Neuronal stem cell (in vitro differentiated cells): ENCODE measurements at regions not wholly inside any gene's neighbourhood (a gene's known extent, or its start where the extent isn't known, plus 50 kb on each side); places are given as distances from the start of the nearest gene placed in this dataset.

Experiments used
- DNase-seq: peaks from one replicate; pipeline ENCODE4 v3.0.0-alpha.2; 2013; ENCODE audit warnings: low spot score
- H2AFZ ChIP-seq: one replicate; pipeline ENCODE4 v1.6.1; 2013; ENCODE audit warnings: mild to moderate bottlenecking, low read length, inconsistent platforms
- H2AK5ac ChIP-seq: 2 replicates; pipeline ENCODE4 v1.6.1; 2013; ENCODE audit warnings: low read depth, mild to moderate bottlenecking, inconsistent platforms, low read length, moderate library complexity, mixed read lengths
- H2BK120ac ChIP-seq: 2 replicates; pipeline ENCODE4 v1.6.1; 2013; ENCODE audit warnings: low read depth, mild to moderate bottlenecking, inconsistent platforms, low read length, moderate library complexity, mixed read lengths
- H2BK12ac ChIP-seq: one replicate; pipeline ENCODE4 v1.6.1; 2013; ENCODE audit warnings: low read length, inconsistent platforms
- H2BK15ac ChIP-seq: 2 replicates; pipeline ENCODE4 v1.6.1; 2013; ENCODE audit warnings: mild to moderate bottlenecking, low read length, inconsistent platforms, mixed read lengths
- H2BK5ac ChIP-seq: one replicate; pipeline ENCODE4 v1.6.1; 2013; ENCODE audit warnings: inconsistent platforms, mild to moderate bottlenecking, low read length, moderate library complexity
- H3K14ac ChIP-seq: one replicate; pipeline ENCODE4 v1.6.1; 2013; ENCODE audit warnings: low read length, inconsistent platforms
- H3K18ac ChIP-seq: 2 replicates; pipeline ENCODE4 v1.6.1; 2013; ENCODE audit warnings: low read length, inconsistent platforms
- H3K23ac ChIP-seq: 2 replicates; pipeline ENCODE4 v1.6.1; 2013; ENCODE audit warnings: low read depth, mild to moderate bottlenecking, mixed read lengths, low read length, inconsistent platforms; ENCODE audit not compliant: poor library complexity
- H3K27ac ChIP-seq: replicated peaks from 3 replicates; pipeline ENCODE4 v1.5.1; 2013; ENCODE audit warnings: low read length, inconsistent platforms
- H3K27me3 ChIP-seq, 3 experiments: 2 replicates each; pipeline ENCODE4 v1.6.1; 2013; ENCODE audit warnings: low read length in 3 of 3, mild to moderate bottlenecking in 2 of 3, inconsistent platforms in 1 of 3, low read depth in 1 of 3, mixed read lengths in 1 of 3, moderate library complexity in 1 of 3; ENCODE audit not compliant: control insufficient read depth in 3 of 3, insufficient read depth in 3 of 3
- H3K36me3 ChIP-seq, 2 donors: replicated peaks in 1 of 2; 2 replicates each; pipeline ENCODE4 v1.6.1; 2013; ENCODE audit warnings: low read length in 2 of 2; ENCODE audit not compliant: control insufficient read depth in 2 of 2, insufficient read depth in 2 of 2
- H3K4ac ChIP-seq: 2 replicates; pipeline ENCODE4 v1.6.1; 2013; ENCODE audit warnings: inconsistent platforms, mild to moderate bottlenecking, low read length, moderate library complexity
- H3K4me1 ChIP-seq, 2 donors: 1 replicate in 1 of 2; 2 replicates in 1 of 2; pipeline ENCODE4 v1.6.1; 2013; ENCODE audit warnings: low read length in 2 of 2, low read depth in 1 of 2; ENCODE audit not compliant: control insufficient read depth in 2 of 2, insufficient read depth in 1 of 2
- H3K4me2 ChIP-seq: one replicate; pipeline ENCODE4 v1.6.1; 2013; ENCODE audit warnings: mild to moderate bottlenecking, low read length, inconsistent platforms; ENCODE audit not compliant: insufficient read depth, poor library complexity, severe bottlenecking
- H3K4me3 ChIP-seq, 2 donors: 2 replicates each; pipeline ENCODE4 v1.5.1; 2013; ENCODE audit warnings: low read length in 2 of 2, mild to moderate bottlenecking in 2 of 2, inconsistent platforms in 1 of 2, moderate library complexity in 1 of 2
- H3K79me1 ChIP-seq: one replicate; pipeline ENCODE4 v1.6.1; 2013; ENCODE audit warnings: low read depth, mild to moderate bottlenecking, inconsistent platforms, low read length, moderate library complexity
- H3K9ac ChIP-seq: one replicate; pipeline ENCODE4 v1.6.1; 2013; ENCODE audit warnings: mild to moderate bottlenecking, low read depth, low read length, inconsistent platforms; ENCODE audit not compliant: poor library complexity
- H3K9me3 ChIP-seq, 2 donors: replicated peaks in 1 of 2; 2 replicates each; pipeline versions ENCODE3 to v1.6.1; 2013; ENCODE audit warnings: low read length in 2 of 2, mild to moderate bottlenecking in 2 of 2, inconsistent platforms in 1 of 2, low read depth in 1 of 2, mixed read lengths in 1 of 2, moderate library complexity in 1 of 2; ENCODE audit not compliant: control insufficient read depth in 2 of 2, insufficient read depth in 1 of 2
- H4K8ac ChIP-seq: one replicate; pipeline ENCODE4 v1.6.1; 2013; ENCODE audit warnings: low read depth, mild to moderate bottlenecking, inconsistent platforms, low read length, moderate library complexity
- H4K91ac ChIP-seq: one replicate; pipeline ENCODE4 v1.6.1; 2013; ENCODE audit warnings: low read length, low read depth, mild to moderate bottlenecking, inconsistent platforms; ENCODE audit not compliant: poor library complexity
- WGBS, 2 donors: extraction: QIAGEN DNeasy Blood & Tissue Kit; methylation state at CpG; one replicate each; pipeline ENCODE4 v1.1.7; 2013; ENCODE audit warnings: missing lambda C conversion rate in 2 of 2, mixed read lengths in 1 of 2; ENCODE audit not compliant: insufficient read length in 2 of 2, insufficient replicate concordance in 1 of 2; ENCODE audit errors: extremely low coverage in 2 of 2; 5-methylcytosine and 5-hydroxymethylcytosine counted together

GRCh38 chr15:95146481-95146880 lies 915.1 kb downstream of the MCTP2 start:
- no peak overlapping the region for H3K9ac ChIP-seq
- no peak overlapping the region for H4K91ac ChIP-seq
- H3K4me1 ChIP-seq: no peaks in the 10 kb centered on the region
- no peaks in the 10 kb centered on the region for H3K9me3 ChIP-seq
- H4K8ac ChIP-seq: no peak overlapping the region
- WGBS, 2 donors: no CpG with 5 or more reads among the region's 5 CpGs
- no peak overlapping the region for H3K18ac ChIP-seq
- H3K4me2 ChIP-seq: no peak overlapping the region
- H3K36me3 ChIP-seq: no peaks in the 10 kb centered on the region
- H2AK5ac ChIP-seq: no peak overlapping the region
- no peaks in the 10 kb centered on the region for H3K27me3 ChIP-seq
- no peak overlapping the region for H3K14ac ChIP-seq
- no peak overlapping the region for H3K4ac ChIP-seq
- no peak overlapping the region for H2BK12ac ChIP-seq
- H3K79me1 ChIP-seq: no peaks in the 10 kb centered on the region
- no peak overlapping the region for H2AFZ ChIP-seq
- DNase-seq: no peak
- no peak overlapping the region for H3K23ac ChIP-seq
- no peak overlapping the region for H3K27ac ChIP-seq
- no peak overlapping the region for H2BK120ac ChIP-seq
- H3K4me3 ChIP-seq: no peak overlapping the region
- H2BK15ac ChIP-seq: no peak overlapping the region
- H2BK5ac ChIP-seq: no peak overlapping the region

- H3K36me3 ChIP-seq: no peaks in the 10 kb centered on the region
- no CpG with 5 or more reads among the region's 2 CpGs for WGBS, 2 donors
- H2BK120ac ChIP-seq: no peak overlapping the region
Measured at GRCh38 chr15:95148183-95148582, 916.8 kb downstream of the MCTP2 start.

GRCh38 chr15:95149036-95149435 lies 917.7 kb downstream of the MCTP2 start:
- WGBS, 2 donors: no CpG with 5 or more reads among the region's 3 CpGs
- Histone ChIP-seq H3K4me2 (no peak overlapping the region), H3K23ac (no peak overlapping the region), H2BK15ac (no peak overlapping the region), H3K14ac (no peak overlapping the region), H3K79me1 (no peaks in the 10 kb centered on the region), H4K91ac (no peak overlapping the region), H2BK5ac (no peak overlapping the region), H2BK120ac (no peak overlapping the region), H3K27ac (no peak overlapping the region), H3K4me1 (no peaks in the 10 kb centered on the region), H2AFZ (no peak overlapping the region), H4K8ac (no peak overlapping the region), H3K4ac (no peak overlapping the region), H3K9ac (no peak overlapping the region), H3K18ac (no peak overlapping the region), H3K9me3 (peaks cover 0 to 5% of the 10 kb centered on the region in 2 donors), H3K27me3 (no peaks in the 10 kb centered on the region), H3K36me3 (no peaks in the 10 kb centered on the region), H2BK12ac (no peak overlapping the region), H2AK5ac (no peak overlapping the region), H3K4me3 (no peak overlapping the region)
- DNase-seq: no peak

More at GRCh38 chr15:95148183-95148582, 916.8 kb downstream of the MCTP2 start:
- Histone ChIP-seq H3K27ac (no peak overlapping the region), H3K9ac (no peak overlapping the region), H2BK5ac (no peak overlapping the region), H3K4me1 (no peaks in the 10 kb centered on the region), H3K14ac (no peak overlapping the region), H3K18ac (no peak overlapping the region), H3K27me3 (no peaks in the 10 kb centered on the region), H3K4ac (no peak overlapping the region), H3K23ac (no peak overlapping the region), H3K9me3 (peaks cover 0 to 5% of the 10 kb centered on the region in 2 donors), H3K79me1 (no peaks in the 10 kb centered on the region), H2BK12ac (no peak overlapping the region), H2AFZ (no peak overlapping the region), H4K91ac (no peak overlapping the region), H3K4me2 (no peak overlapping the region), H3K4me3 (no peak overlapping the region), H4K8ac (no peak overlapping the region), H2AK5ac (no peak overlapping the region), H2BK15ac (no peak overlapping the region)
- DNase-seq: no peak

GRCh38 chr15:95149771-95150170 lies 918.4 kb downstream of the MCTP2 start:
- H3K4ac ChIP-seq: no peak overlapping the region
- H2BK12ac ChIP-seq: no peak overlapping the region
- H4K91ac ChIP-seq: no peak overlapping the region
- no peaks in the 10 kb centered on the region for H3K36me3 ChIP-seq
- no peak overlapping the region for H3K23ac ChIP-seq
- peaks cover 0 to 5% of the 10 kb centered on the region in 2 donors for H3K9me3 ChIP-seq
- H3K18ac ChIP-seq: no peak overlapping the region
- H2BK15ac ChIP-seq: no peak overlapping the region
- no peak overlapping the region for H2BK120ac ChIP-seq
- no peak overlapping the region for H3K9ac ChIP-seq
- H3K79me1 ChIP-seq: no peaks in the 10 kb centered on the region
- H3K4me2 ChIP-seq: no peak overlapping the region
- H3K4me3 ChIP-seq: no peak overlapping the region
- no peaks in the 10 kb centered on the region for H3K27me3 ChIP-seq
- no peak for DNase-seq
- H3K27ac ChIP-seq: no peak overlapping the region
- no peak overlapping the region for H4K8ac ChIP-seq
- H3K14ac ChIP-seq: no peak overlapping the region
- no peak overlapping the region for H2AFZ ChIP-seq
- H3K4me1 ChIP-seq: no peaks in the 10 kb centered on the region
- no peak overlapping the region for H2AK5ac ChIP-seq
- H2BK5ac ChIP-seq: no peak overlapping the region
